Prostate gland (tissue), 2 donors: ENCODE measurements at regions not wholly inside any gene's neighbourhood (a gene's known extent, or its start where the extent isn't known, plus 50 kb on each side); places are given as distances from the start of the nearest gene placed in this dataset.

Experiments
- DNase-seq: peaks from one replicate; pipeline ENCODE4 v3.0.0-alpha.2; 2019; ENCODE audit warnings: low spot score
- H3K27ac ChIP-seq, 2 donors: fragments of 200-600 bp; sonication (generic); 2 replicates each; pipeline ENCODE4 v1.5.1; 2017 to 2019
- H3K27me3 ChIP-seq: fragments of 200-600 bp; sonication (generic); replicated peaks from 2 replicates; pipeline ENCODE4 v1.5.1; 2019; ENCODE audit not compliant: insufficient read depth
- H3K36me3 ChIP-seq, 2 donors: fragments of 200-600 bp; sonication (generic); 1 replicate in 1 of 2; 2 replicates in 1 of 2; pipeline versions ENCODE4 v1.5.1 to v1.8.1; 2017 to 2019
- H3K4me1 ChIP-seq: fragments of 200-600 bp; sonication (generic); replicated peaks from 2 replicates; pipeline ENCODE4 v1.5.1; 2019
- H3K4me3 ChIP-seq, 2 donors: fragments of 200-600 bp; sonication (generic); 2 replicates each; pipeline ENCODE4 v1.5.1; 2017 to 2019
- H3K9me3 ChIP-seq: fragments of 200-600 bp; sonication (generic); 2 replicates; pipeline ENCODE4 v1.5.1; 2017
- CTCF ChIP-seq, 4 experiments: fragments of 200-600 bp in 2 of 4; fragments of 450-650 bp in 2 of 4; sonication (generic) in 2 of 4; IDR thresholded peaks; 1 replicate in 3 of 4; 2 replicates in 1 of 4; pipeline ENCODE4 v1.5.1; 2016 to 2019; ENCODE audit warnings: antibody characterized with exemption in 4 of 4, mild to moderate bottlenecking in 2 of 4, moderate library complexity in 2 of 4
- POLR2A ChIP-seq: fragments of 450-650 bp; IDR thresholded peaks from one replicate; pipeline ENCODE4 v1.6.1; 2016; ENCODE audit warnings: antibody characterized with exemption, mild to moderate bottlenecking
- POLR2AphosphoS5 ChIP-seq: sonication (generic); formaldehyde crosslinking; IDR thresholded peaks from one replicate; pipeline ENCODE4 v1.6.1; 2017; ENCODE audit warnings: antibody characterized with exemption
- WGBS: methylation state at CpG from one replicate; pipeline ENCODE4 v1.1.5; 2018; 5-methylcytosine and 5-hydroxymethylcytosine counted together
- intact Hi-C: fragments of 100-400 bp; cut with DNase I; formaldehyde crosslinking; loops from one replicate; pipeline ENCODE4 v1.14.2; 2022

- H3K4me1 ChIP-seq: no peaks in the 10 kb centered on the region
- intact Hi-C loops: no loop called here
- H3K36me3 ChIP-seq: no peaks in the 10 kb centered on the region
- no peaks in the 10 kb centered on the region for H3K27me3 ChIP-seq
- H3K27ac ChIP-seq: no peak overlapping the region
- H3K4me3 ChIP-seq: no peak overlapping the region
- H3K9me3 ChIP-seq: no peaks in the 10 kb centered on the region
- WGBS: 85% methylated on average over 4 of the region's 4 CpGs
- TF ChIP-seq POLR2AphosphoS5 (no peak), POLR2A (no peak), CTCF (IDR thresholded peaks at IDR 0.05) (no peak)
- no peak for DNase-seq
These were observed 157.8 kb downstream of the INSIG2 start for GRCh38 chr2:118246079-118246478.

- Histone ChIP-seq H3K4me1 (no peaks in the 10 kb centered on the region), H3K27me3 (no peaks in the 10 kb centered on the region), H3K27ac (no peak overlapping the region), H3K36me3 (no peaks in the 10 kb centered on the region), H3K9me3 (no peaks in the 10 kb centered on the region), H3K4me3 (no peak overlapping the region)
- no peak for DNase-seq
- 96% methylated on average over 1 of the region's 1 CpG for WGBS
- TF ChIP-seq CTCF (IDR thresholded peaks at IDR 0.05) (no peak), POLR2AphosphoS5 (no peak), POLR2A (no peak)
- intact Hi-C loops: no loop called here
These were observed 156.4 kb downstream of the INSIG2 start for GRCh38 chr2:118244686-118245085.

GRCh38 chr2:118243031-118243430 lies 154.8 kb downstream of the INSIG2 start:
- Histone ChIP-seq H3K27ac (no peak overlapping the region), H3K36me3 (no peaks in the 10 kb centered on the region), H3K27me3 (no peaks in the 10 kb centered on the region), H3K4me1 (no peaks in the 10 kb centered on the region), H3K9me3 (no peaks in the 10 kb centered on the region), H3K4me3 (no peak overlapping the region)
- intact Hi-C loops: no loop called here
- no peak for DNase-seq
- 53% methylated on average over 2 of the region's 2 CpGs for WGBS
- no peak for TF ChIP-seq CTCF (IDR thresholded peaks at IDR 0.05)
- no peak for TF ChIP-seq POLR2A
- TF ChIP-seq POLR2AphosphoS5: no peak

GRCh38 chr2:118242216-118242615 lies 153.9 kb downstream of the INSIG2 start:
- no peak for TF ChIP-seq CTCF (IDR thresholded peaks at IDR 0.05)
- TF ChIP-seq POLR2AphosphoS5: no peak
- no peak for TF ChIP-seq POLR2A

GRCh38 chr2:118241128-118241527 lies 152.9 kb downstream of the INSIG2 start:
- Histone ChIP-seq H3K9me3 (no peaks in the 10 kb centered on the region), H3K27me3 (no peaks in the 10 kb centered on the region), H3K36me3 (no peaks in the 10 kb centered on the region), H3K4me1 (no peaks in the 10 kb centered on the region), H3K4me3 (no peak overlapping the region), H3K27ac (no peak overlapping the region)
- 80% methylated on average over 8 of the region's 8 CpGs for WGBS
- TF ChIP-seq CTCF (IDR thresholded peaks at IDR 0.05): no peak
- TF ChIP-seq POLR2AphosphoS5: no peak
- TF ChIP-seq POLR2A: no peak
- intact Hi-C loops: no loop called here
- no peak for DNase-seq

More at GRCh38 chr2:118242216-118242615, 153.9 kb downstream of the INSIG2 start:
- H3K36me3 ChIP-seq: no peaks in the 10 kb centered on the region
- no peak overlapping the region for H3K27ac ChIP-seq
- intact Hi-C loops: no loop called here
- no peak overlapping the region for H3K4me3 ChIP-seq
- no peaks in the 10 kb centered on the region for H3K9me3 ChIP-seq
- no peaks in the 10 kb centered on the region for H3K4me1 ChIP-seq
- no peaks in the 10 kb centered on the region for H3K27me3 ChIP-seq
- 27% methylated on average over 2 of the region's 2 CpGs for WGBS
- DNase-seq: no peak
